ENCODE measurements at regions not wholly inside any gene's neighbourhood (a gene's known extent, or its start where the extent isn't known, plus 50 kb on each side); places are given as distances from the start of the nearest gene placed in this dataset.
A peak's percentile ranks its signal among the peaks of the same experiment; 100 is the strongest.

DNA sequence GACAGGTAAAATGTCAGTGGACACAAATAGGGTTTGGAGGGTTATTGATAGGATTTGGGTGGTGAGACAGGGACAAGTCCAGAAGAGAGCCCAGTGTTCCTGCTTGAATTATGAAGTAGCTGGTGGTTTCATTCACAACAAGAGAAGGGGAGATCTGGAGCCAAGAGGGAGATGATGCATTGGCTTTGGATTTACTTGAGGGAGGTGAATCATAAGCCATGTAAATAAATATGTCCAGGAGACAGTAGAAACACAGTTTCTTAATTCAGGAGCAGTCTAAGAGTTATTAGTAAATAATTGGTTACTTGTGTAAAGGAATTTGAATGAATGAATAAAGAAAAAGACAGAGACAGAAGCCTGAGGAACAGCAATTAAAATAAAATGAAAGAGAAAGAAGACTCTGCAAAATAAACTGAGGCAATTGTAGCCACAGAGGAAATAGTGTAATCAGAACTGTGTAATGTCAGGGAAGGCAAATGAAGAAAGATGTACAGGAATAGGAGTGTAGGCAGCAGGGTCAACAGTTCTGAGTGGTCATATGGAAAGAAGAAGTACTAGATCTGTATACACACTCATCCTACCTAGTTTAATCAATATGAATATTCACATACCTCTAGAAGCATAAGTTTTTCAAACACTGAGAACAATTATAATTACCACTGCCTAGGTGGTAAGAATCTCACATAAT lies 50.2 kb upstream of the CXCL8 start:
- H3K9me3 ChIP-seq = no peaks in the 10 kb centered on the region
- CTCF ChIA-PET = interaction anchor here (1.0 kb wide), 1 partner anchor 348 kb away, joined by 3 read pairs; the partner anchor contains the start of gene CXCL3
- no peak for FAIRE-seq
- H3K4me2 ChIP-seq = peak overlapping the region; percentile 48
- no peak overlapping the region for H3K4me3 ChIP-seq
- peak; percentile 53 to 56; a peak in 2 of 6 replicates for ATAC-seq
- POLR2A ChIA-PET = no interaction called here
- H3K4me1 ChIP-seq = peaks cover 28% of the 10 kb centered on the region
- DNase-seq (ENCODE audit: low read depth in 1 of 2, low spot score in 1 of 2) = peak in 1 of 2 experiments; percentile 14
- H3K27ac ChIP-seq = peak overlapping the region; percentile 43 to 72
- TF ChIP-seq TFCP2L1 (CRISPR knock-in tag; IDR thresholded peaks at IDR 0.05) (no peak), FOSL2 (IDR thresholded peaks at IDR 0.05) (peak; percentile 39), FOSL2 (CRISPR knock-in tag; IDR thresholded peaks at IDR 0.05) (peak; percentile 20; the same call in 1 of the 2 replicates)

All from A549 (cell line).